CD4-positive, alpha-beta T cell (primary cell): ENCODE measurements at regions not wholly inside any gene's neighbourhood (a gene's known extent, or its start where the extent isn't known, plus 50 kb on each side); places are given as distances from the start of the nearest gene placed in this dataset.

Experiments used
- ATAC-seq: fragments of 200-7000 bp; cut with Tn5 transposase; one replicate; pipeline ENCODE4 v1.10.0; 2022; ENCODE audit warnings: mild to moderate bottlenecking; ENCODE audit not compliant: poor library complexity
- CTCF ChIA-PET: fragments of 350-600 bp; sonication (Branson Sonifier 250); formaldehyde crosslinking; loops from one replicate; lab custom pipeline; 2021; ENCODE audit warnings: antibody characterized with exemption, inconsistent platforms; lab: Charles Lee
- POLR2A ChIA-PET: fragments of 350-600 bp; sonication (Branson Sonifier 250); formaldehyde crosslinking; loops from one replicate; lab custom pipeline; 2021; ENCODE audit warnings: antibody characterized with exemption, inconsistent platforms; lab: Charles Lee
- DNase-seq, 14 experiments: peaks; one replicate each; pipeline ENCODE4 v3.0.0-alpha.2; 2013 to 2020; ENCODE audit warnings: mixed read lengths in 2 of 14
- H3K27ac ChIP-seq, 2 donors: one replicate each; pipeline versions ENCODE4 v1.5.1 to v1.7.0; 2013; ENCODE audit warnings: low read length in 2 of 2, low read depth in 1 of 2, mild to moderate bottlenecking in 1 of 2
- H3K27me3 ChIP-seq, 2 experiments: 1 replicate in 1 of 2; 2 replicates in 1 of 2; pipeline versions ENCODE4 v1.6.1 to v1.7.0; 2013; ENCODE audit warnings: low read length in 2 of 2, control low read depth in 1 of 2, mild to moderate bottlenecking in 1 of 2, moderate library complexity in 1 of 2; ENCODE audit not compliant: insufficient read depth in 2 of 2, control insufficient read depth in 1 of 2
- H3K36me3 ChIP-seq: one replicate; pipeline ENCODE4 v1.6.1; 2013; ENCODE audit warnings: low read length, control low read depth; ENCODE audit not compliant: insufficient read depth
- H3K4me1 ChIP-seq: one replicate; pipeline ENCODE4 v1.6.1; 2013; ENCODE audit warnings: low read length, control low read depth; ENCODE audit not compliant: insufficient read depth
- H3K4me3 ChIP-seq: one replicate; pipeline ENCODE4 v1.5.1; 2013; ENCODE audit warnings: mild to moderate bottlenecking, low read length, moderate library complexity
- H3K9me3 ChIP-seq, 2 experiments: 1 replicate in 1 of 2; 2 replicates in 1 of 2; pipeline versions ENCODE4 v1.6.1 to v1.7.0; 2013; ENCODE audit warnings: low read length in 2 of 2, mild to moderate bottlenecking in 2 of 2, control low read depth in 1 of 2, moderate library complexity in 1 of 2; ENCODE audit not compliant: control insufficient read depth in 1 of 2, insufficient read depth in 1 of 2
- H3K27ac Mint-ChIP-seq: one replicate; pipeline ENCODE4 v1.8.0; 2020; ENCODE audit warnings: mixed read lengths
- H3K27me3 Mint-ChIP-seq: one replicate; pipeline ENCODE4 v1.8.0; 2021; ENCODE audit warnings: mixed read lengths
- H3K36me3 Mint-ChIP-seq: one replicate; pipeline ENCODE4 v1.8.0; 2021; ENCODE audit warnings: low read depth, mixed read lengths
- H3K4me1 Mint-ChIP-seq: one replicate; pipeline ENCODE4 v1.8.0; 2021; ENCODE audit warnings: low read depth, mixed read lengths
- H3K4me3 Mint-ChIP-seq: one replicate; pipeline ENCODE4 v1.8.0; 2020; ENCODE audit warnings: mild to moderate bottlenecking, mixed read lengths
- H3K9me3 Mint-ChIP-seq: one replicate; pipeline ENCODE4 v1.8.0; 2020; ENCODE audit warnings: mixed read lengths
- CTCF ChIP-seq: fragments of 200-600 bp; IDR thresholded peaks from one replicate; pipeline ENCODE4 v1.8.0; 2022; ENCODE audit warnings: antibody characterized with exemption, mild to moderate bottlenecking
- intact Hi-C, 2 experiments: fragments of 100-400 bp; cut with DNase I in 1 of 2; cut with micrococcal nuclease in 1 of 2; formaldehyde crosslinking; loops; one replicate each; pipeline versions ENCODE4 v1.15.1 to v1.9.0; 2023 to 2025; cut with DNase I, micrococcal nuclease

GRCh38 chr21:35236090-35236489 is 187.0 kb upstream of the RUNX1 start:
- Histone ChIP-seq H3K27me3 (no peaks in the 10 kb centered on the region), H3K36me3 (no peaks in the 10 kb centered on the region), H3K4me1 (peaks cover 9% of the 10 kb centered on the region), H3K9me3 (peaks cover 0 to 5% of the 10 kb centered on the region in 2 experiments), H3K4me3 (no peak overlapping the region), H3K27ac (no peak overlapping the region)
- ATAC-seq (no peak), DNase-seq (no peak)
- no peak overlapping the region for H3K4me3 Mint-ChIP-seq
- peaks cover 5% of the 10 kb centered on the region for H3K9me3 Mint-ChIP-seq
- POLR2A ChIA-PET = no interaction called here
- CTCF ChIA-PET = no interaction called here
- intact Hi-C loops = loop anchor here in 1 of 2 experiments (10.0 kb wide), 1 partner anchor 351 kb away; no protein-coding TSS in a partner anchor
- no peak overlapping the region for H3K27ac Mint-ChIP-seq
- H3K27me3 Mint-ChIP-seq = no peaks in the 10 kb centered on the region
- H3K4me1 Mint-ChIP-seq = peaks cover 33% of the 10 kb centered on the region
- no peak for TF ChIP-seq CTCF
- peaks cover 5% of the 10 kb centered on the region for H3K36me3 Mint-ChIP-seq

- TF ChIP-seq CTCF = no peak
- peaks cover 33% of the 10 kb centered on the region for H3K4me1 Mint-ChIP-seq
- peaks cover 9% of the 10 kb centered on the region for H3K4me1 ChIP-seq
- no peak overlapping the region for H3K4me3 Mint-ChIP-seq
- peaks cover 5% of the 10 kb centered on the region for H3K9me3 Mint-ChIP-seq
- H3K36me3 ChIP-seq = no peaks in the 10 kb centered on the region
- H3K27ac Mint-ChIP-seq = no peak overlapping the region
- CTCF ChIA-PET = no interaction called here
- H3K27me3 ChIP-seq = no peaks in the 10 kb centered on the region
- ATAC-seq (no peak), DNase-seq (peak in 1 of 14 experiments; percentile 34)
- H3K27me3 Mint-ChIP-seq = no peaks in the 10 kb centered on the region
- intact Hi-C loops = loop anchor here in 1 of 2 experiments (10.0 kb wide), 1 partner anchor 350 kb away; no protein-coding TSS in a partner anchor
- no peak overlapping the region for H3K27ac ChIP-seq
- H3K4me3 ChIP-seq = no peak overlapping the region
- peaks cover 5% of the 10 kb centered on the region for H3K36me3 Mint-ChIP-seq
- POLR2A ChIA-PET = no interaction called here
- H3K9me3 ChIP-seq = peaks cover 0 to 5% of the 10 kb centered on the region in 2 experiments
These were observed 185.6 kb upstream of the RUNX1 start for GRCh38 chr21:35234725-35235124.

- Histone ChIP-seq H3K36me3 (no peaks in the 10 kb centered on the region), H3K9me3 (peaks cover 0 to 5% of the 10 kb centered on the region in 2 experiments), H3K4me1 (peaks cover 9% of the 10 kb centered on the region), H3K4me3 (no peak overlapping the region), H3K27ac (no peak overlapping the region), H3K27me3 (no peaks in the 10 kb centered on the region)
- intact Hi-C loops = loop anchor here in 1 of 2 experiments (10.0 kb wide), 1 partner anchor 349 kb away; no protein-coding TSS in a partner anchor
- DNase-seq (no peak), ATAC-seq (no peak)
- H3K4me1 Mint-ChIP-seq = peaks cover 33% of the 10 kb centered on the region
- POLR2A ChIA-PET = no interaction called here
- CTCF ChIA-PET = no interaction called here
- no peak overlapping the region for H3K27ac Mint-ChIP-seq
- H3K9me3 Mint-ChIP-seq = peaks cover 5% of the 10 kb centered on the region
- no peak for TF ChIP-seq CTCF
- no peaks in the 10 kb centered on the region for H3K27me3 Mint-ChIP-seq
- H3K36me3 Mint-ChIP-seq = peaks cover 5% of the 10 kb centered on the region
- H3K4me3 Mint-ChIP-seq = no peak overlapping the region
These were observed 184.7 kb upstream of the RUNX1 start for GRCh38 chr21:35233756-35234155.
